ENCODE measurements at regions not wholly inside any gene's neighbourhood (a gene's known extent, or its start where the extent isn't known, plus 50 kb on each side); places are given as distances from the start of the nearest gene placed in this dataset.

GRCh38 chr18:30705943-30706342 lies 336.6 kb downstream of the DSC3 start:
- no peak overlapping the region for H3K27ac ChIP-seq
- no peaks in the 10 kb centered on the region for H3K36me3 ChIP-seq

GRCh38 chr18:30698571-30698970 lies 344.0 kb downstream of the DSC3 start:
- Histone ChIP-seq H3K9me3 (no peaks in the 10 kb centered on the region), H3K27ac (no peak overlapping the region)
- no peak for TF ChIP-seq CTCF (IDR thresholded peaks at IDR 0.05)

More at GRCh38 chr18:30705943-30706342, 336.6 kb downstream of the DSC3 start:
- H3K4me1 ChIP-seq: no peaks in the 10 kb centered on the region
- no peak overlapping the region for H3K4me3 ChIP-seq
- intact Hi-C loops (cut with DNase I; ENCODE audit: low total_unique reads): no loop called here
- no peak for TF ChIP-seq CTCF (IDR thresholded peaks at IDR 0.05)
- DNase-seq: no peak
- no peaks in the 10 kb centered on the region for H3K27me3 ChIP-seq
- no peaks in the 10 kb centered on the region for H3K9me3 ChIP-seq

GRCh38 chr18:30696201-30696600 lies 346.3 kb downstream of the DSC3 start:
- TF ChIP-seq CTCF (IDR thresholded peaks at IDR 0.05): no peak
- DNase-seq: no peak
- no peaks in the 10 kb centered on the region for H3K4me1 ChIP-seq
- H3K36me3 ChIP-seq: no peaks in the 10 kb centered on the region
- no peak overlapping the region for H3K27ac ChIP-seq
- intact Hi-C loops (cut with DNase I; ENCODE audit: low total_unique reads): no loop called here
- H3K4me3 ChIP-seq: no peak overlapping the region
- no peaks in the 10 kb centered on the region for H3K27me3 ChIP-seq
- H3K9me3 ChIP-seq: no peaks in the 10 kb centered on the region

More at GRCh38 chr18:30698571-30698970, 344.0 kb downstream of the DSC3 start:
- H3K4me1 ChIP-seq: no peaks in the 10 kb centered on the region
- H3K36me3 ChIP-seq: no peaks in the 10 kb centered on the region
- intact Hi-C loops (cut with DNase I; ENCODE audit: low total_unique reads): no loop called here
- DNase-seq: no peak
- H3K27me3 ChIP-seq: no peaks in the 10 kb centered on the region
- H3K4me3 ChIP-seq: no peak overlapping the region

GRCh38 chr18:30694773-30695172 lies 347.8 kb downstream of the DSC3 start:
- no peak overlapping the region for H3K27ac ChIP-seq
- no peak overlapping the region for H3K4me3 ChIP-seq
- intact Hi-C loops (cut with DNase I; ENCODE audit: low total_unique reads): no loop called here
- no peaks in the 10 kb centered on the region for H3K9me3 ChIP-seq
- DNase-seq: no peak
- no peaks in the 10 kb centered on the region for H3K36me3 ChIP-seq
- no peaks in the 10 kb centered on the region for H3K27me3 ChIP-seq
- no peak for TF ChIP-seq CTCF (IDR thresholded peaks at IDR 0.05)
- no peaks in the 10 kb centered on the region for H3K4me1 ChIP-seq

- no peak for DNase-seq
- Histone ChIP-seq H3K9me3 (no peaks in the 10 kb centered on the region), H3K36me3 (no peaks in the 10 kb centered on the region), H3K4me1 (no peaks in the 10 kb centered on the region), H3K27ac (no peak overlapping the region), H3K4me3 (no peak overlapping the region), H3K27me3 (no peaks in the 10 kb centered on the region)
- intact Hi-C loops (cut with DNase I; ENCODE audit: low total_unique reads): no loop called here
- TF ChIP-seq CTCF (IDR thresholded peaks at IDR 0.05): no peak
Measured at GRCh38 chr18:30689216-30689615, 353.3 kb downstream of the DSC3 start.

- Histone ChIP-seq H3K4me3 (no peak overlapping the region), H3K4me1 (no peaks in the 10 kb centered on the region), H3K36me3 (no peaks in the 10 kb centered on the region), H3K27me3 (no peaks in the 10 kb centered on the region), H3K27ac (no peak overlapping the region), H3K9me3 (no peaks in the 10 kb centered on the region)
- DNase-seq: no peak
- no peak for TF ChIP-seq CTCF (IDR thresholded peaks at IDR 0.05)
- intact Hi-C loops (cut with DNase I; ENCODE audit: low total_unique reads): no loop called here
Measured at GRCh38 chr18:30687501-30687900, 355.0 kb downstream of the DSC3 start.

All from tibial artery (tissue), 4 donors.